PC-9 (cell line): ENCODE measurements at regions not wholly inside any gene's neighbourhood (a gene's known extent, or its start where the extent isn't known, plus 50 kb on each side); places are given as distances from the start of the nearest gene placed in this dataset.
"Not testable (repeated sequence)": the region's sequence is repeated elsewhere in the genome, so short reads cannot be mapped to it uniquely, and the experiment has no call there.

Experiments used
- BruUV-seq: library from RNA; stranded (reverse); fragments of 400-500 nt; replicated peaks from 2 replicates; lab custom pipeline; 2021; lab: Mats Ljungman, UMichigan
- CTCF ChIA-PET: fragments of 300-600 bp; sonication (Branson Sonifier 250); formaldehyde crosslinking; loops from one replicate; lab custom pipeline; 2022; ENCODE audit warnings: antibody characterized with exemption; lab: Charles Lee
- POLR2A ChIA-PET: fragments of 300-600 bp; sonication (Branson Sonifier 250); formaldehyde crosslinking; loops from one replicate; lab custom pipeline; 2022; ENCODE audit warnings: antibody characterized with exemption; ENCODE audit not compliant: unreplicated experiment; lab: Charles Lee
- DNase-seq, 2 experiments: peaks; one replicate each; pipeline versions ENCODE4 v3.0.0 to v3.0.0-alpha.2; 2015 to 2022; ENCODE audit warnings: mixed read lengths in 1 of 2
- H2AFZ ChIP-seq: fragments of 200-600 bp; sonication (generic); 2 replicates; pipeline ENCODE4 v1.8.1; 2017; ENCODE audit warnings: antibody characterized with exemption
- H3F3A ChIP-seq: fragments of 200-600 bp; sonication (generic); 2 replicates; pipeline ENCODE4 v1.8.1; 2017; ENCODE audit warnings: antibody characterized with exemption, mild to moderate bottlenecking, low read depth; ENCODE audit not compliant: insufficient read depth
- H3K27ac ChIP-seq: fragments of 200-600 bp; sonication (generic); 2 replicates; pipeline ENCODE4 v1.6.1; 2016; ENCODE audit warnings: mixed run types
- H3K27me3 ChIP-seq: fragments of 200-600 bp; sonication (generic); 2 replicates; pipeline ENCODE4 v1.6.1; 2016; ENCODE audit warnings: low read depth, mixed run types; ENCODE audit not compliant: insufficient read depth
- H3K36me3 ChIP-seq: fragments of 200-600 bp; sonication (generic); 2 replicates; pipeline ENCODE4 v1.6.1; 2016; ENCODE audit warnings: low read depth, mixed run types
- H3K4me1 ChIP-seq: fragments of 200-600 bp; sonication (generic); replicated peaks from 2 replicates; pipeline ENCODE4 v1.6.1; 2016; ENCODE audit warnings: mixed run types; ENCODE audit not compliant: insufficient read depth
- H3K4me2 ChIP-seq: fragments of 200-600 bp; sonication (generic); 2 replicates; pipeline ENCODE4 v1.6.1; 2017; ENCODE audit warnings: mixed run types
- H3K4me3 ChIP-seq: fragments of 200-600 bp; sonication (generic); 2 replicates; pipeline ENCODE4 v1.6.1; 2016; ENCODE audit warnings: mixed run types
- H3K79me2 ChIP-seq: fragments of 200-600 bp; sonication (generic); 2 replicates; pipeline ENCODE4 v1.6.1; 2017; ENCODE audit warnings: low read depth, mixed run types
- H3K9me2 ChIP-seq: fragments of 200-600 bp; sonication (generic); 2 replicates; pipeline ENCODE4 v1.8.1; 2017; ENCODE audit warnings: mild to moderate bottlenecking; ENCODE audit not compliant: insufficient read depth
- H3K9me3 ChIP-seq: fragments of 200-600 bp; sonication (generic); 2 replicates; pipeline ENCODE4 v1.8.1; 2016; ENCODE audit warnings: low read depth; ENCODE audit not compliant: insufficient read depth
- H4K20me1 ChIP-seq: fragments of 200-600 bp; sonication (generic); 2 replicates; pipeline ENCODE4 v1.8.1; 2017; ENCODE audit not compliant: insufficient read depth
- EZH2 ChIP-seq: fragments of 200-600 bp; sonication (generic); IDR thresholded peaks from 2 replicates; pipeline ENCODE4 v1.8.0; 2017; ENCODE audit warnings: antibody characterized with exemption, low read depth
- intact Hi-C: fragments of 100-400 bp; cut with micrococcal nuclease; formaldehyde crosslinking; loops from one replicate; pipeline ENCODE4 v1.10.0; 2022; ENCODE audit not compliant: unreplicated experiment
- TF ChIP-seq, protein P1 (sequence below): fragments of 200-600 bp; sonication (generic); conservative IDR thresholded peaks from 2 replicates; pipeline ENCODE4 v1.6.1; 2017; ENCODE audit warnings: mixed run types, antibody characterized with exemption, mild to moderate bottlenecking, moderate library complexity

DNA sequence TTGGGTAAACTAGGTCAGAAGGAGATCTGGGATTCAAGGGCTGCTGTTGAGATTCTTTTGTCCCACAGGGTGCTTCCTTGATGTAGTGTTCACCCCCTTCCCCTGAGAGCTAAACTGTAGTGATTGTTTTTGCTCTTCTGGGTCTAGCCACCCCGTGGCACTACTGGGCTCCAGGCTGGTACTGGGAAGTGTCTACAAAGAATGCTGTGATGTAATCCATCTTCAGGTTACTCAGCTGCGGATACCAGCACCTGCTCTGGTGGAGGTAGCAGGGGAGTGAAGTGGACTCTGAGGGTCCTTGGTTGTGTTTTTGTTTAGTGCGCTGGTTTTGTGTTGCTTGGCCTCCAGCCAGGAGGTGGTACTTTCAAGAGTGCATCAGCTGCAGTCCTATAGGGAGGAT lies 365.5 kb downstream of the ZNF674 start:
- ChIA-PET POLR2A (interaction anchor here (0.6 kb wide), 1 partner anchor 154 kb away, joined by 5 read pairs; no protein-coding TSS in a partner anchor), CTCF (no interaction called here)

DNA sequence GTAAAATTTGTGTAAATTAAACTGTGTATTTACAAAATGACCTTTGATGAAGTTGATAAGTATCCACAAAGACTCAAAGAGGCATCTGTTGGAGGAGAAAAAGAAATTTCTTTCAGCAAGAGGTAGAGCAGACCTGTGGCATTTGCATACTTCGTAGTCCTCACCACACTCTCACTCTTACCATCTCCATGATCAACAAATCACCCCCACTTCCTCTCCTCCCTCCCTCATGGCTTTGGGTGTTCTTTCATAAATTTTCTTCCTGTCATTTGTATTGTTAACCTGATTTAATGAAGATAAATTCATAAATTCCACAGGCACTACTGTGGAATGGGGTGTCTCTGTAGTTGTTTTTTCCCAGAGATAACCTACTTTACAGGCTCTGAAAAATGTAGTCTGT lies 366.5 kb downstream of the ZNF674 start:
- H3K27ac ChIP-seq, result no peak overlapping the region
- no peaks in the 10 kb centered on the region for H3K27me3 ChIP-seq
- BruUV-seq, result no TSS peak
- POLR2A ChIA-PET, result no interaction called here
- no peaks in the 10 kb centered on the region for H3K9me2 ChIP-seq
- intact Hi-C loops, result no loop called here
- H3K4me3 ChIP-seq, result no peak overlapping the region
- DNase-seq, result no peak
- H2AFZ ChIP-seq, result no peak overlapping the region
- H3K4me1 ChIP-seq, result no peaks in the 10 kb centered on the region
- H3K9me3 ChIP-seq, result no peaks in the 10 kb centered on the region
- no peaks in the 10 kb centered on the region for H4K20me1 ChIP-seq
- no peak overlapping the region for H3K4me2 ChIP-seq
- no peaks in the 10 kb centered on the region for H3F3A ChIP-seq
- CTCF ChIA-PET, result no interaction called here
- no peaks in the 10 kb centered on the region for H3K79me2 ChIP-seq
- no peak for TF ChIP-seq EZH2
- TF ChIP-seq, protein P1, sequence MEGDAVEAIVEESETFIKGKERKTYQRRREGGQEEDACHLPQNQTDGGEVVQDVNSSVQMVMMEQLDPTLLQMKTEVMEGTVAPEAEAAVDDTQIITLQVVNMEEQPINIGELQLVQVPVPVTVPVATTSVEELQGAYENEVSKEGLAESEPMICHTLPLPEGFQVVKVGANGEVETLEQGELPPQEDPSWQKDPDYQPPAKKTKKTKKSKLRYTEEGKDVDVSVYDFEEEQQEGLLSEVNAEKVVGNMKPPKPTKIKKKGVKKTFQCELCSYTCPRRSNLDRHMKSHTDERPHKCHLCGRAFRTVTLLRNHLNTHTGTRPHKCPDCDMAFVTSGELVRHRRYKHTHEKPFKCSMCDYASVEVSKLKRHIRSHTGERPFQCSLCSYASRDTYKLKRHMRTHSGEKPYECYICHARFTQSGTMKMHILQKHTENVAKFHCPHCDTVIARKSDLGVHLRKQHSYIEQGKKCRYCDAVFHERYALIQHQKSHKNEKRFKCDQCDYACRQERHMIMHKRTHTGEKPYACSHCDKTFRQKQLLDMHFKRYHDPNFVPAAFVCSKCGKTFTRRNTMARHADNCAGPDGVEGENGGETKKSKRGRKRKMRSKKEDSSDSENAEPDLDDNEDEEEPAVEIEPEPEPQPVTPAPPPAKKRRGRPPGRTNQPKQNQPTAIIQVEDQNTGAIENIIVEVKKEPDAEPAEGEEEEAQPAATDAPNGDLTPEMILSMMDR, result no peak
- no peaks in the 10 kb centered on the region for H3K36me3 ChIP-seq

More for the DNA sequence above, 365.5 kb downstream of the ZNF674 start:
- Histone ChIP-seq H3K36me3 (no peaks in the 10 kb centered on the region), H2AFZ (no peak overlapping the region), H3K27me3 (no peaks in the 10 kb centered on the region), H3K4me1 (no peaks in the 10 kb centered on the region), H3K9me2 (no peaks in the 10 kb centered on the region), H3K79me2 (no peaks in the 10 kb centered on the region), H3K4me3 (no peak overlapping the region), H3F3A (no peaks in the 10 kb centered on the region), H3K4me2 (no peak overlapping the region), H4K20me1 (no peaks in the 10 kb centered on the region), H3K27ac (no peak overlapping the region), H3K9me3 (no peaks in the 10 kb centered on the region)
- BruUV-seq, result no TSS peak
- no peak for DNase-seq
- intact Hi-C loops, result no loop called here
- TF ChIP-seq EZH2, result no peak
- TF ChIP-seq, protein P1, result no peak

DNA sequence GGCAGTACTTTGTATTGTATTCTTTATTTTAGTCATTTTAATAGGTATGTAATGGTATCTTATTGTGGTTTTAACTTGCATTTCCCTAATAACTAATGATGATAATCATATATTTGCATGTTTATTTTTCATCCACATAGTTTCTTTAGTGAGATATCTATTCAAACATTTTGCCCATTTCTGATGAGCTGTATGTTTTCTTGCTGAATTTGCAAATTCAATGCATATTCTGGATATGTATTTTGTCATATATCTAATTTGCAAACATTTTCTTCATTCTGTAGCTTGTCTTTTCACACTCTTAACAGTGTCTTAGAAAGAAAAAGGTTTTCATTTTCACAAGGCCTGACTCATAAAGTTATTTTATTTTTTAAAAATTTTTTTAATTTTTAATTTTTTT lies 372.1 kb downstream of the ZNF674 start:
- Histone ChIP-seq H3K79me2 (no peaks in the 10 kb centered on the region), H3K9me3 (no peaks in the 10 kb centered on the region), H3K9me2 (no peaks in the 10 kb centered on the region), H3K27me3 (no peaks in the 10 kb centered on the region), H3K4me1 (no peaks in the 10 kb centered on the region), H3K27ac (no peak overlapping the region), H4K20me1 (no peaks in the 10 kb centered on the region), H3F3A (no peaks in the 10 kb centered on the region), H2AFZ (no peak overlapping the region), H3K4me3 (no peak overlapping the region), H3K36me3 (no peaks in the 10 kb centered on the region), H3K4me2 (no peak overlapping the region)
- no peak for DNase-seq
- TF ChIP-seq, protein P1, result no peak
- no peak for TF ChIP-seq EZH2
- BruUV-seq, result no TSS peak
- intact Hi-C loops, result no loop called here
- ChIA-PET CTCF (no interaction called here), POLR2A (no interaction called here)

DNA sequence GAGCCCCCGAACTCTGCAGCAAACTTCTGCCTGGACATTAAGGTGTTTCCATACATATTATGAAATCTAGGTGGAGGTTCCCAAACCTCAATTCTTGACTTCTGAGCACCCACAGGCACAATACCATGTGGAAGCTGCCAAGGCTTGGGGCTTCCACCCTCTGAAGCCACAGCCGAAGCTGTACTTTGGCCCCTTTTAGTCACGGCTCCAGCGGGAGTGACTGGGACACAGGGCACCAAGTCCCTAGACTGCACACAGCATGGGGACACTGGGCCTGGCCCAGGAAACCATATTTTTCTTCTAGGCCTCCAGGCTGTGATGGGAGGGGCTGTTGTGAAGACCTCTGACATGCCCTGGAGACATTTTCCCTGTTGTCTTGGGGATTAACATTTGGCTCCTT lies 373.8 kb downstream of the ZNF674 start:
- BruUV-seq, H3K9me2 ChIP-seq, H3K4me3 ChIP-seq, H3K79me2 ChIP-seq, H3F3A ChIP-seq, H3K36me3 ChIP-seq, H3K27me3 ChIP-seq, H3K9me3 ChIP-seq, POLR2A ChIA-PET, H3K4me1 ChIP-seq, intact Hi-C loops, CTCF ChIA-PET, DNase-seq, H3K27ac ChIP-seq, H4K20me1 ChIP-seq, H3K4me2 ChIP-seq, H2AFZ ChIP-seq: not testable (repeated sequence)
